CD4-positive, CD25-positive, alpha-beta regulatory T cell (primary cell): ENCODE measurements at regions not wholly inside any gene's neighbourhood (a gene's known extent, or its start where the extent isn't known, plus 50 kb on each side); places are given as distances from the start of the nearest gene placed in this dataset.

ENCODE experiments used
- ATAC-seq, 2 donors: fragments of 150-1000 bp; cut with Tn5 transposase; one replicate each; pipeline ENCODE4 v1.10.0; 2021; ENCODE audit warnings: low read depth in 2 of 2, moderate number of reproducible peaks in 2 of 2, moderate library complexity in 1 of 2
- DNase-seq, 3 donors: peaks; one replicate each; pipeline versions ENCODE4 v3.0.0 to v3.0.0-alpha.2; 2012 to 2022; ENCODE audit warnings: mixed read lengths in 1 of 3
- H3K27ac ChIP-seq: one replicate; pipeline ENCODE4 v1.7.0; 2013; ENCODE audit warnings: mild to moderate bottlenecking, low read length; ENCODE audit not compliant: insufficient read depth, poor library complexity, severe bottlenecking
- H3K27me3 ChIP-seq: one replicate; pipeline ENCODE4 v1.7.0; 2013; ENCODE audit warnings: low read length; ENCODE audit not compliant: control insufficient read depth, insufficient read depth
- H3K36me3 ChIP-seq: one replicate; pipeline ENCODE4 v1.7.0; 2013; ENCODE audit warnings: mild to moderate bottlenecking, low read length, moderate library complexity; ENCODE audit not compliant: control insufficient read depth, insufficient read depth
- H3K4me1 ChIP-seq: 2 replicates; pipeline ENCODE4 v1.7.0; 2013; ENCODE audit warnings: mild to moderate bottlenecking, low read length; ENCODE audit not compliant: insufficient read depth, control insufficient read depth, poor library complexity, severe bottlenecking
- H3K4me3 ChIP-seq: one replicate; pipeline ENCODE4 v1.7.0; 2013; ENCODE audit warnings: low read depth, mild to moderate bottlenecking, low read length, moderate library complexity
- H3K9me3 ChIP-seq, 2 experiments: 1 replicate in 1 of 2; 2 replicates in 1 of 2; pipeline ENCODE4 v1.7.0; 2013; ENCODE audit warnings: low read length in 2 of 2, mild to moderate bottlenecking in 1 of 2, moderate library complexity in 1 of 2; ENCODE audit not compliant: control insufficient read depth in 2 of 2
- H3K27ac Mint-ChIP-seq, 3 donors: one replicate each; pipeline ENCODE4 v1.8.0; 2020 to 2022; ENCODE audit warnings: mild to moderate bottlenecking in 3 of 3, mixed read lengths in 3 of 3, moderate library complexity in 2 of 3
- H3K27me3 Mint-ChIP-seq: one replicate; pipeline ENCODE4 v1.8.0; 2022; ENCODE audit warnings: mild to moderate bottlenecking, mixed read lengths
- H3K36me3 Mint-ChIP-seq: one replicate; pipeline ENCODE4 v1.8.0; 2020; ENCODE audit warnings: mixed read lengths
- H3K4me1 Mint-ChIP-seq, 4 donors: one replicate each; pipeline ENCODE4 v1.8.0; 2020 to 2022; ENCODE audit warnings: mixed read lengths in 4 of 4, mild to moderate bottlenecking in 1 of 4
- H3K4me3 Mint-ChIP-seq, 4 donors: one replicate each; pipeline ENCODE4 v1.8.0; 2020 to 2022; ENCODE audit warnings: mild to moderate bottlenecking in 4 of 4, mixed read lengths in 4 of 4, moderate library complexity in 3 of 4
- H3K9me3 Mint-ChIP-seq, 7 donors: one replicate each; pipeline ENCODE4 v1.8.0; 2020 to 2022; ENCODE audit warnings: mixed read lengths in 7 of 7, mild to moderate bottlenecking in 3 of 7, moderate library complexity in 2 of 7

DNA sequence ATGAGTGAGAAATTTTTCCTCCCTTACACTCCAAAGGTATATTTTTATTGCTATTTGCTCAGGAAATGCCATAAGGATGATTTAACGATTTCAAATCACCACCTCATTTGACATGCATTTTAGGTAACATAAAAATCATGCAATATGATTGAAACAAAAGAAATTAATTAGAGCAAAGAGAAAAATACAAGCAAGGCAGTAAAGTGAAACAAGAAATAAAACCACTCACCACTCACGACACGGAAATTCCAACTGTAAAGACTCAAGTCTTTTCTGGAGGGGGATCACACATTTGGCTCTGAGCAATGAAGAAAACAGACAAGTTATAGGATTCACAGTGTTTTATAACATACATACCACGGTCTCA lies 86.8 kb upstream of the ARHGAP29 start:
- no peak for DNase-seq
- H3K4me3 ChIP-seq: no peak overlapping the region
- Mint-ChIP-seq H3K4me3 (no peak overlapping the region), H3K4me1 (peaks cover 0 to 4% (median 0%) of the 10 kb centered on the region in 4 donors), H3K27me3 (peaks cover 36% of the 10 kb centered on the region), H3K36me3 (no peaks in the 10 kb centered on the region), H3K9me3 (peaks cover 0 to 1% (median 0%) of the 10 kb centered on the region in 7 donors), H3K27ac (no peak overlapping the region)
- H3K9me3 ChIP-seq: no peaks in the 10 kb centered on the region
- H3K27me3 ChIP-seq: peaks cover 5% of the 10 kb centered on the region
- ATAC-seq: no peak
- no peaks in the 10 kb centered on the region for H3K4me1 ChIP-seq
- H3K27ac ChIP-seq: no peak overlapping the region
- no peaks in the 10 kb centered on the region for H3K36me3 ChIP-seq

DNA sequence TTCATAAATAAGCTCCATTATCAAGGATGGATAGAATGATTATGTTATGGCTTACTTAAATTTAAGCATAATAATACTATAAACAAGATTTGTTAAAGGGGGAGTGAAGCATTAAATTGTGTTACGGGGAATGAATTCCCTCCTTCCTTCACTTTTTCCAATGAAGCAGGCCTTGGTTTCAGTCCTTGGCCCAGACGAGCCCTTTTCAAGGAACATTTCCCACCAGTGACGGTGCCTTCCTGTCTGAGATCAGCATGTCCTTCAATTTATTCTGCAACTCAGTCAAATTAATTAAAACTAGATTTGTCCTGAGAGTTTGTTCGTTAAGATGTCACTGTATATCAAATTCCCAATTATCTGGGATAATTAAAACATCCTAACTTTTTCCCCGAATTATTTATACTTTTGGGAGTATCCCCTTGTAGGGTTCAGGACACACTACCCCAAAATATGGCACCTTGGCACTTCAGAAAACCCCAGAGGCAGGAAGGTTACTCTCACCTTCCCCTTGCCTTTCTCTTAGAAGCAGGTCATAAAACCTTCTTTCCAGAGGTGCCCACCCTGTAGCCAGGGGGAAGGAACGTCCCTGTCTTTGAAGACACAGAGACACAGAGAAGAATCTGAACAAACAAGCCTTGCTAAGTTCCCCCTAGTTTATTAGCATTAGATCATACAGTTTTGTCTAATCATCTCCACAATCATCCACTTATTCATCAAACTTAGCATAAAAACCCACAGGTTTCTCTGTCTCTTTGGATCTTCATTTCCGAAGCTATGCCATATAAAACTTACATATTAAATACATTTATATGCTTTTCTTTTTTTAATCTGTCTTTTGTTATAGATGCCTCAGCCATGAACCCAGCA lies 86.2 kb upstream of the ARHGAP29 start:
- no peaks in the 10 kb centered on the region for H3K4me1 ChIP-seq
- Mint-ChIP-seq H3K27me3 (peaks cover 32% of the 10 kb centered on the region), H3K4me1 (peaks cover 0 to 4% (median 0%) of the 10 kb centered on the region in 4 donors), H3K27ac (no peak overlapping the region), H3K9me3 (peaks cover 0 to 1% (median 0%) of the 10 kb centered on the region in 7 donors), H3K4me3 (no peak overlapping the region), H3K36me3 (no peaks in the 10 kb centered on the region)
- H3K36me3 ChIP-seq: no peaks in the 10 kb centered on the region
- DNase-seq: no peak
- H3K9me3 ChIP-seq: no peaks in the 10 kb centered on the region
- H3K27ac ChIP-seq: no peak overlapping the region
- H3K4me3 ChIP-seq: no peak overlapping the region
- ATAC-seq: no peak
- H3K27me3 ChIP-seq: peaks cover 5% of the 10 kb centered on the region

DNA sequence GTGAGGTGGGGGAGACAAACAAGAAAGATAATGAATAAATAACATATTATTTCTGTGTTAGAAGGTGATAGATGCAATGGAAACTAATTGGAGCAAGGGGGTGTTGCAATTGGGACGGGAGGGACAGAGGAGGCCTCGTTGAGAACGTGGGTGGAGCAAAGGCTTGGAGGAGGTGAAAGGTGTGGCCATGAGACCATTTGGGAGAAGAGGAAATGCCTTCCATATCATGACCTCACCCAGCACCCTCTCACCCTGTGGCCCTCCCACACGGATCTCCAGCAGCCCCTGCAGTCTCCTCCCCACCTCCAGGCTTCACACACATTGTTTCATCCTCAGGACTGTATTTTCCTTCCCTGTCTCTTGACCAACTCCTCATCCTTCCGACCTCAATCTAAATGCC lies 85.3 kb upstream of the ARHGAP29 start:
- Mint-ChIP-seq H3K27me3 (peaks cover 24% of the 10 kb centered on the region), H3K27ac (no peak overlapping the region), H3K4me3 (no peak overlapping the region), H3K4me1 (peaks cover 0 to 4% (median 0%) of the 10 kb centered on the region in 4 donors), H3K36me3 (no peaks in the 10 kb centered on the region), H3K9me3 (peaks cover 0 to 1% (median 0%) of the 10 kb centered on the region in 7 donors)
- peaks cover 5% of the 10 kb centered on the region for H3K27me3 ChIP-seq
- DNase-seq: no peak
- no peaks in the 10 kb centered on the region for H3K4me1 ChIP-seq
- no peak overlapping the region for H3K4me3 ChIP-seq
- H3K9me3 ChIP-seq: no peaks in the 10 kb centered on the region
- no peak for ATAC-seq
- H3K27ac ChIP-seq: no peak overlapping the region
- no peaks in the 10 kb centered on the region for H3K36me3 ChIP-seq

DNA sequence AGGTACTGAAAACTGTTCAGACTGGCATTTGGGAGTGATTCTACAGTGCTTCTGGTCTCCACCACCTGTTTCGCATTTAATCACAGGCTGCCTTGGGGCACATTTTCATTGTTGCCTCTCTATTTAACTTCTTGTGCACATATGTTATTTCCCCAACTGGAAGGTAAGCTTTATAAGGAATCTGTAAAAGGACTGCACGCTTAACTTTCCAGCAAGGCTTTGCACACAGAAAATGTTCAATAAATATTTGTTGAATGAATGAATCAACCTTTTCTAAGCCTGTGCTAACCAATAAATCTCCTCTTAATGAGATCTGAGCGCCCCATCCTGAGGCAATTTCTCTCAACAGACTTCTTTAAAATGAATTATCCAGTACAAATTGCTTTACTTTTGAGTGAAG lies 84.3 kb upstream of the ARHGAP29 start:
- peaks cover 13% of the 10 kb centered on the region for H3K27me3 Mint-ChIP-seq
- H3K27ac Mint-ChIP-seq: no peak overlapping the region
- Histone ChIP-seq H3K9me3 (no peaks in the 10 kb centered on the region), H3K27ac (no peak overlapping the region), H3K36me3 (no peaks in the 10 kb centered on the region), H3K4me1 (no peaks in the 10 kb centered on the region), H3K27me3 (no peaks in the 10 kb centered on the region), H3K4me3 (no peak overlapping the region)
- no peaks in the 10 kb centered on the region for H3K36me3 Mint-ChIP-seq
- no peak for DNase-seq
- H3K4me3 Mint-ChIP-seq: no peak overlapping the region
- peaks cover 0 to 1% (median 0%) of the 10 kb centered on the region in 7 donors for H3K9me3 Mint-ChIP-seq
- peaks cover 0 to 2% (median 0%) of the 10 kb centered on the region in 4 donors for H3K4me1 Mint-ChIP-seq
- no peak for ATAC-seq

DNA sequence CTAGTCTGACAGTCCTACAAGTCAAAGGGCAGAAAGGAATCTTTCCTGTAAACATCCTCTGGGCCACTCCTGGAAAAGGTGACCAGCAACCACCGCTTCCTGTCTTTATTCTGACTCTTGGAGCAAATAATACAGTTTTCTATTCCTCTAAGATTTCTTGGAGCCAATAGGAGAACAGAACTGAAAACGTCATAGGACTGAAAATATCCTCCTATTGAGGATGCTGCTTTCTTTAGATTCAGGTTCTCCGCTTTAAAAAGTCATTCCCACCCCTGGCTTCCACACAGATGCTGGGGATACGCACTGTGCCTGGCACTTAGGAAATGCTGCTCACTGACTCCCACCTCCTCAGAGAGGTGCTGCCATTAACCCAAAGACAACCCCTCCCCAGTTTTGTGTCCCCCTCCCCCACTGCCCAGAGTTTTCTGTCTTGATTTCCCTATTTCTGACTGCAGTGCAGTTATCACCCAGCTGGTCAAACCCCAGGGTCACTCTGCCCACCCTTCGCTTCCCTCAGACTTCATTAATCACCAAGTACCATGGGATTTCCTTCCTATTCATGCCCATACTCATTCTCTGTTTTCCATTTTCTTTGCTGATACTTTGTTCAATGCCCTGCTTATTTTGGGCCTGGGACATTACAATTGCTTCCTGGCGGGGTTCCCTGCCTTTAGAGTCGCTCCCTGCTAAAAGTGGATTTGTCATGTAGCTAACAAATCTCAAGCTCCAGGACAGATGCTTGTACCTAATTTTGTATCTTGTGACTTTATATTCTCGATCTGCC lies 82.1 kb upstream of the ARHGAP29 start:
- peaks cover 5% of the 10 kb centered on the region for H3K27me3 Mint-ChIP-seq
- H3K4me3 Mint-ChIP-seq: no peak overlapping the region
- no peak for ATAC-seq

GRCh38 chr1:94318505-94319030 lies 81.2 kb upstream of the ARHGAP29 start:
- no peaks in the 10 kb centered on the region for H3K36me3 Mint-ChIP-seq
- ATAC-seq (no peak), DNase-seq (no peak)
- Histone ChIP-seq H3K4me3 (no peak overlapping the region), H3K4me1 (no peaks in the 10 kb centered on the region), H3K27ac (no peak overlapping the region), H3K27me3 (no peaks in the 10 kb centered on the region), H3K9me3 (no peaks in the 10 kb centered on the region), H3K36me3 (no peaks in the 10 kb centered on the region)
- no peak overlapping the region for H3K27ac Mint-ChIP-seq
- no peaks in the 10 kb centered on the region for H3K4me1 Mint-ChIP-seq
- H3K4me3 Mint-ChIP-seq: no peak overlapping the region
- peaks cover 5% of the 10 kb centered on the region for H3K27me3 Mint-ChIP-seq
- peaks cover 0 to 1% (median 0%) of the 10 kb centered on the region in 7 donors for H3K9me3 Mint-ChIP-seq

More for the DNA sequence above, 82.1 kb upstream of the ARHGAP29 start:
- Mint-ChIP-seq H3K27ac (no peak overlapping the region), H3K4me1 (no peaks in the 10 kb centered on the region), H3K9me3 (peaks cover 0 to 1% (median 0%) of the 10 kb centered on the region in 7 donors), H3K36me3 (no peaks in the 10 kb centered on the region)
- no peak overlapping the region for H3K27ac ChIP-seq
- no peaks in the 10 kb centered on the region for H3K9me3 ChIP-seq
- H3K4me1 ChIP-seq: no peaks in the 10 kb centered on the region
- no peaks in the 10 kb centered on the region for H3K27me3 ChIP-seq
- no peak overlapping the region for H3K4me3 ChIP-seq
- DNase-seq: no peak
- no peaks in the 10 kb centered on the region for H3K36me3 ChIP-seq

DNA sequence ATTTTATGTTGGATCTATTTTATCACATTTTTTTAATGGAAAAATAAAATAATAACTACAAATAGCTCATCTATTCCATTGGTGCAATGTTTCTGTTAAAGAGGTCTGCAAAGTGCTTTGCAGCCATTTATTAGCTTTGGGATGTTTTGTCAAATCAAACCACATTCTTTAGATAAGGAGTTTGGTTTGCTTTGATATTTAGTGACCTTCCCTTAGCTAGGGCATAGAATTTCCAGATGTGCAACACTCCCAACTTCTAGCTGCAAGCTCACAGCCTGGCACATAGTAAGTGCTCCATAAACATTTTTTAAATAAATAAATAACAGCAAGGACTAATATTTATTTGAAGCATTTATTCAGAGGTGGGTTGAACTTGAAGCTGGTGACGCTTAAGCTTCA lies 80.4 kb upstream of the ARHGAP29 start:
- Histone ChIP-seq H3K4me3 (no peak overlapping the region), H3K9me3 (no peaks in the 10 kb centered on the region), H3K36me3 (no peaks in the 10 kb centered on the region), H3K4me1 (no peaks in the 10 kb centered on the region), H3K27me3 (no peaks in the 10 kb centered on the region), H3K27ac (no peak overlapping the region)
- peaks cover 5% of the 10 kb centered on the region for H3K27me3 Mint-ChIP-seq
- ATAC-seq: no peak
- no peaks in the 10 kb centered on the region for H3K4me1 Mint-ChIP-seq
- no peak overlapping the region for H3K4me3 Mint-ChIP-seq
- H3K36me3 Mint-ChIP-seq: no peaks in the 10 kb centered on the region
- no peak overlapping the region for H3K27ac Mint-ChIP-seq
- H3K9me3 Mint-ChIP-seq: peaks cover 0 to 1% (median 0%) of the 10 kb centered on the region in 7 donors
- no peak for DNase-seq
